H1 (cell line): ENCODE measurements at regions not wholly inside any gene's neighbourhood (a gene's known extent, or its start where the extent isn't known, plus 50 kb on each side); places are given as distances from the start of the nearest gene placed in this dataset.

Experiments used
- CTCF ChIA-PET: fragments of 300-600 bp; sonication (Branson Sonifier 250); formaldehyde crosslinking; loops from one replicate; lab custom pipeline; 2021; ENCODE audit not compliant: partially characterized antibody; lab: Charles Lee
- POLR2A ChIA-PET: fragments of 300-600 bp; sonication (Branson Sonifier 250); formaldehyde crosslinking; loops from one replicate; lab custom pipeline; 2021; ENCODE audit warnings: inconsistent platforms; ENCODE audit not compliant: partially characterized antibody; lab: Charles Lee
- DNase-seq, 2 experiments: peaks; one replicate each; pipeline versions ENCODE4 v3.0.0 to v3.0.0-alpha.2; 2010 to 2022; ENCODE audit warnings: low spot score in 2 of 2, low read depth in 1 of 2, mixed read lengths in 1 of 2
- FAIRE-seq: peaks from 2 replicates; lab custom pipeline; 2011; peaks lifted over from hg19 to GRCh38; lab: Jason Lieb, UNC
- H2AFZ ChIP-seq: 2 replicates; pipeline ENCODE4 v1.8.1; 2012; ENCODE audit warnings: low read length, inconsistent platforms
- H2AK5ac ChIP-seq: 2 replicates; pipeline ENCODE4 v1.6.1; 2013; ENCODE audit warnings: low read depth, low read length
- H2BK120ac ChIP-seq: replicated peaks from 2 replicates; pipeline ENCODE3; 2013; ENCODE audit warnings: low read depth, low read length, inconsistent platforms
- H2BK12ac ChIP-seq: 2 replicates; pipeline ENCODE4 v1.6.1; 2013; ENCODE audit warnings: low read depth, low read length
- H2BK15ac ChIP-seq: 2 replicates; pipeline ENCODE4 v1.6.1; 2013; ENCODE audit warnings: low read length
- H2BK20ac ChIP-seq: 2 replicates; pipeline ENCODE4 v1.6.1; 2013; ENCODE audit warnings: low read length
- H2BK5ac ChIP-seq: 2 replicates; pipeline ENCODE4 v1.6.1; 2013; ENCODE audit warnings: low read depth, low read length
- H3K14ac ChIP-seq: 2 replicates; pipeline ENCODE4 v1.6.1; 2013; ENCODE audit warnings: inconsistent platforms; ENCODE audit not compliant: insufficient read length
- H3K18ac ChIP-seq: 2 replicates; pipeline ENCODE4 v1.6.1; 2013; ENCODE audit warnings: low read length; ENCODE audit errors: extremely low read depth
- H3K23ac ChIP-seq: 2 replicates; pipeline ENCODE4 v1.6.1; 2013; ENCODE audit warnings: inconsistent platforms; ENCODE audit not compliant: insufficient read length
- H3K23me2 ChIP-seq: 2 replicates; pipeline ENCODE4 v1.6.1; 2013; ENCODE audit warnings: low read depth, low read length
- H3K27ac ChIP-seq: 2 replicates; pipeline ENCODE4 v1.6.1; 2011; ENCODE audit warnings: low read depth, low read length, inconsistent platforms
- H3K27me3 ChIP-seq, 4 experiments: replicated peaks in 1 of 4; 1 replicate in 1 of 4; 2 replicates in 3 of 4; pipeline versions ENCODE4 v1.6.1 to v1.8.1; 2011 to 2013; ENCODE audit warnings: low read length in 3 of 4, mild to moderate bottlenecking in 3 of 4, inconsistent platforms in 2 of 4, mixed read lengths in 2 of 4, moderate library complexity in 1 of 4; ENCODE audit not compliant: control insufficient read depth in 3 of 4, insufficient read depth in 3 of 4; ENCODE audit errors: extremely low read depth in 1 of 4
- H3K36me3 ChIP-seq, 4 experiments: 2 replicates each; pipeline versions ENCODE4 v1.6.1 to v1.8.1; 2011 to 2013; ENCODE audit warnings: mild to moderate bottlenecking in 4 of 4, low read length in 3 of 4, moderate library complexity in 2 of 4, control low read depth in 1 of 4, inconsistent platforms in 1 of 4; ENCODE audit not compliant: insufficient read depth in 4 of 4, control insufficient read depth in 2 of 4
- H3K4ac ChIP-seq: replicated peaks from 2 replicates; pipeline ENCODE3; 2013; ENCODE audit warnings: low read length, low read depth, mixed read lengths, inconsistent platforms; ENCODE audit not compliant: insufficient read length
- H3K4me1 ChIP-seq, 4 experiments: replicated peaks in 1 of 4; 1 replicate in 1 of 4; 2 replicates in 3 of 4; pipeline versions ENCODE4 v1.6.1 to v1.8.1; 2011 to 2013; ENCODE audit warnings: low read length in 3 of 4, inconsistent platforms in 2 of 4, mixed read lengths in 1 of 4; ENCODE audit not compliant: insufficient read depth in 4 of 4, control insufficient read depth in 3 of 4
- H3K4me2 ChIP-seq, 2 experiments: 2 replicates each; pipeline versions ENCODE4 v1.6.1 to v1.8.1; 2011 to 2013; ENCODE audit warnings: low read depth in 2 of 2, low read length in 2 of 2, control low read depth in 1 of 2, inconsistent platforms in 1 of 2, mild to moderate bottlenecking in 1 of 2; ENCODE audit not compliant: insufficient read depth in 1 of 2
- H3K4me3 ChIP-seq, 4 experiments: fragments of 200-600, 300-600 bp in 1 of 4; sonication (generic), shearing (Covaris generic), sonication (Bioruptor Twin) in 1 of 4; 2 replicates each; pipeline versions ENCODE4 v1.5.1 to v1.8.1; 2011 to 2016; ENCODE audit warnings: low read length in 4 of 4, low read depth in 3 of 4, control low read depth in 2 of 4, inconsistent platforms in 2 of 4, mild to moderate bottlenecking in 2 of 4, mixed read lengths in 1 of 4, moderate library complexity in 1 of 4; ENCODE audit not compliant: insufficient read depth in 2 of 4; ENCODE audit errors: extremely low read depth in 1 of 4
- H3K56ac ChIP-seq: replicated peaks from 2 replicates; pipeline ENCODE3; 2013; ENCODE audit warnings: low read depth, mild to moderate bottlenecking, mixed read lengths, low read length, inconsistent platforms; ENCODE audit not compliant: insufficient read length
- H3K79me1 ChIP-seq: 2 replicates; pipeline ENCODE4 v1.6.1; 2013; ENCODE audit warnings: low read depth, low read length, control low read depth
- H3K79me2 ChIP-seq, 2 experiments: 2 replicates each; pipeline versions ENCODE4 v1.6.1 to v1.8.1; 2012 to 2013; ENCODE audit warnings: low read length in 2 of 2, mild to moderate bottlenecking in 2 of 2, inconsistent platforms in 1 of 2; ENCODE audit not compliant: insufficient read depth in 2 of 2, control insufficient read depth in 1 of 2
- H3K9ac ChIP-seq, 4 experiments: replicated peaks in 1 of 4; 1 replicate in 1 of 4; 2 replicates in 3 of 4; pipeline versions ENCODE4 v1.6.1 to v1.8.1; 2011 to 2013; ENCODE audit warnings: low read depth in 3 of 4, low read length in 3 of 4, control low read depth in 2 of 4, mild to moderate bottlenecking in 2 of 4, moderate library complexity in 2 of 4, inconsistent platforms in 1 of 4; ENCODE audit errors: extremely low read depth in 1 of 4
- H3K9me3 ChIP-seq, 2 experiments: 2 replicates each; pipeline versions ENCODE4 v1.6.1 to v1.8.1; 2012 to 2013; ENCODE audit warnings: mild to moderate bottlenecking in 2 of 2, moderate library complexity in 2 of 2, control low read depth in 1 of 2, inconsistent platforms in 1 of 2, low read depth in 1 of 2, low read length in 1 of 2, mixed read lengths in 1 of 2; ENCODE audit not compliant: insufficient read depth in 2 of 2
- H4K20me1 ChIP-seq, 2 experiments: replicated peaks in 1 of 2; 2 replicates each; pipeline versions ENCODE3 to v1.8.1; 2011 to 2013; ENCODE audit warnings: inconsistent platforms in 2 of 2, low read length in 2 of 2, mild to moderate bottlenecking in 1 of 2; ENCODE audit not compliant: insufficient read depth in 2 of 2, control insufficient read depth in 1 of 2
- H4K5ac ChIP-seq: 2 replicates; pipeline ENCODE4 v1.6.1; 2013; ENCODE audit warnings: low read length, low read depth, mixed read lengths, inconsistent platforms; ENCODE audit not compliant: insufficient read length
- H4K8ac ChIP-seq: 2 replicates; pipeline ENCODE4 v1.8.0; 2013; ENCODE audit warnings: mild to moderate bottlenecking, moderate library complexity, low read length, inconsistent platforms; ENCODE audit not compliant: insufficient read depth; ENCODE audit errors: extremely low read depth
- H4K91ac ChIP-seq: replicated peaks from 2 replicates; pipeline ENCODE3; 2013; ENCODE audit warnings: low read length, mixed read lengths, inconsistent platforms; ENCODE audit not compliant: insufficient read length
- ATF3 ChIP-seq: IDR thresholded peaks from 2 replicates; pipeline ENCODE4 v1.6.1; 2011; ENCODE audit warnings: low read depth, mild to moderate bottlenecking, low read length; ENCODE audit not compliant: insufficient read depth
- BCL11A ChIP-seq, 2 experiments: IDR thresholded peaks; one replicate each; pipeline ENCODE4 v1.6.1; 2011; ENCODE audit warnings: low read depth in 2 of 2, low read length in 2 of 2, mild to moderate bottlenecking in 2 of 2
- NRF1 ChIP-seq: IDR thresholded peaks from 2 replicates; pipeline ENCODE4 v1.6.1; 2011; ENCODE audit warnings: mild to moderate bottlenecking, low read depth, low read length, improper control_type of control experiment
- SP1 ChIP-seq: IDR thresholded peaks from 2 replicates; pipeline ENCODE4 v1.6.1; 2011; ENCODE audit warnings: low read depth, low read length
- WGBS, 2 experiments: shearing (Covaris generic) in 1 of 2; methylation state at CpG; one replicate each; pipeline versions ENCODE4 v1.1.6 to v1.1.7; 2013 to 2015; ENCODE audit warnings: low lambda C conversion rate in 2 of 2, mixed read lengths in 2 of 2, inconsistent platforms in 1 of 2, low coverage in 1 of 2, missing lambda C conversion rate in 1 of 2; ENCODE audit not compliant: insufficient replicate concordance in 2 of 2, insufficient coverage in 1 of 2, insufficient read length in 1 of 2; ENCODE audit errors: extremely low coverage in 1 of 2, missing lambda C conversion rate in 1 of 2; 5-methylcytosine and 5-hydroxymethylcytosine counted together

DNA sequence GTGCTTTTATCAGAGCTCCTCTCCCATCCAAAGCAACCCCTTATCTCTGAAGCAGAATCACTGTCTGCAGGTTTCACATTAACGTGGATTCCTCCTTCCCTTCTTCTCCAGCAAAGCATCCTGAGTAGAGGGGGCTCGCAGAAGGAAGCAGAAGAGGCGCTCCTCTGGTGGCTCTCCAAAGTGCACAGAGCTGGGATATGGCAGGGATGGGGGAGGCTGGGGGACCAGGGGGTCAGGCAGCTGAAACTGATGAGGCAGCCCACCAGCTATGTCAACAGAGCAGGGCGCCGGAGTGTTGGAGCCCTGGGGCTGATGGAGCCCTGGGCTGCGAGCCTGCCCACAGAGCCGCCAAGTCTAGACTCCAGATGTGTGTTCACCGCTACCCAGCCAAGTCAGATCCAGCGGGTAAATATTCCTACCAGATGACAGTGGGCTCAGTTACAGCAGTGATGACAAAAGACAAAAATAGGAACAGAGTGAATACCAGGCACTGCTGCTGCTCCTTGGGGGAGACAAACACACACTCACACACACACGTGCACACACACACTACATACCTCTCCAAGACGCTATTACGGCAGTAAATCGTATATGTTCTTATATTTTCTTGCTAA is 678.3 kb upstream of the ID2 start:
- no peak overlapping the region for H3K23ac ChIP-seq
- H3K56ac ChIP-seq = no peak overlapping the region
- H3K18ac ChIP-seq = no peak overlapping the region
- no peaks in the 10 kb centered on the region for H4K20me1 ChIP-seq
- no peaks in the 10 kb centered on the region for H3K23me2 ChIP-seq
- H3K4me3 ChIP-seq = no peak overlapping the region
- H3K27ac ChIP-seq = no peak overlapping the region
- H4K8ac ChIP-seq = no peak overlapping the region; the same call in 1 of the 2 replicates
- H4K5ac ChIP-seq = no peak overlapping the region
- H3K79me2 ChIP-seq = no peaks in the 10 kb centered on the region
- no peak overlapping the region for H3K14ac ChIP-seq
- no peak overlapping the region for H4K91ac ChIP-seq
- no peak overlapping the region for H2BK5ac ChIP-seq
- no peak overlapping the region for H2AK5ac ChIP-seq
- no peak overlapping the region for H2AFZ ChIP-seq
- no peak overlapping the region for H2BK15ac ChIP-seq
- DNase-seq (no peak), FAIRE-seq (no peak)
- H2BK20ac ChIP-seq = no peak overlapping the region
- CTCF ChIA-PET = interaction anchor here (0.7 to 2.4 kb wide), 4 partner anchors 10 to 282 kb away, joined by 3 to 7 read pairs (median 3); no protein-coding TSS in a partner anchor
- no peak overlapping the region for H2BK120ac ChIP-seq
- H3K9ac ChIP-seq = no peak overlapping the region
- no peak overlapping the region for H2BK12ac ChIP-seq
- no peak overlapping the region for H3K4ac ChIP-seq
- TF ChIP-seq NRF1 = no peak
- TF ChIP-seq SP1 = no peak
- TF ChIP-seq ATF3 = no peak
- no peak for TF ChIP-seq BCL11A (IDR thresholded peaks at IDR 0.05; ENCODE audit: low read depth in 2 of 2, low read length in 2 of 2)
- POLR2A ChIA-PET = interaction anchor here (0.8 kb wide), 1 partner anchor 110 kb away, joined by 3 read pairs; no protein-coding TSS in a partner anchor
- no peaks in the 10 kb centered on the region for H3K36me3 ChIP-seq
- 93% methylated on average over 10 of the region's 13 CpGs; no CpG with 5 or more reads in 1 of the 2 experiments for WGBS, 2 experiments
- H3K4me2 ChIP-seq = no peak overlapping the region
- peaks cover 0 to 2% (median 0%) of the 10 kb centered on the region in 4 experiments; a peak in 1 of 7 replicates for H3K4me1 ChIP-seq
- no peaks in the 10 kb centered on the region for H3K79me1 ChIP-seq
- no peaks in the 10 kb centered on the region for H3K27me3 ChIP-seq
- H3K9me3 ChIP-seq = no peaks in the 10 kb centered on the region; a peak in 1 of 4 replicates
